ENCODE measurements at regions not wholly inside any gene's neighbourhood (a gene's known extent, or its start where the extent isn't known, plus 50 kb on each side); places are given as distances from the start of the nearest gene placed in this dataset.

GRCh38 chr21:16540966-16541727, 811.4 kb downstream of the USP25 start:
- DNase-seq (ENCODE audit: low read depth) = no peak

- DNase-seq (ENCODE audit: low read depth) = no peak
These were observed 820.3 kb downstream of the USP25 start for GRCh38 chr21:16550118-16550517.

GRCh38 chr21:16550917-16551741, 821.3 kb downstream of the USP25 start:
- no peak for DNase-seq (ENCODE audit: low read depth)

- no peak for DNase-seq (ENCODE audit: low read depth)
These were observed 823.1 kb downstream of the USP25 start for GRCh38 chr21:16552880-16553279.

GRCh38 chr21:16554503-16554902, 824.7 kb downstream of the USP25 start:
- DNase-seq (ENCODE audit: low read depth) = no peak

GRCh38 chr21:16563116-16563515, 833.3 kb downstream of the USP25 start:
- no peak for DNase-seq (ENCODE audit: low read depth)

GRCh38 chr21:16563795-16564194, 834.0 kb downstream of the USP25 start:
- peak; percentile 53 for DNase-seq (ENCODE audit: low read depth)

GRCh38 chr21:16568244-16568643, 838.5 kb downstream of the USP25 start:
- no peak for DNase-seq (ENCODE audit: low read depth)

GRCh38 chr21:16568661-16569060, 838.9 kb downstream of the USP25 start:
- no peak for DNase-seq (ENCODE audit: low read depth)

- DNase-seq (ENCODE audit: low read depth) = peak; percentile 20
These were observed 839.9 kb downstream of the USP25 start for GRCh38 chr21:16569679-16570078.

- DNase-seq (ENCODE audit: low read depth) = peak; percentile 15
These were observed 840.4 kb downstream of the USP25 start for GRCh38 chr21:16570171-16570570.

GRCh38 chr21:16570856-16571255, 841.1 kb downstream of the USP25 start:
- DNase-seq (ENCODE audit: low read depth) = peak; percentile 9

GRCh38 chr21:16571594-16571993, 841.8 kb downstream of the USP25 start:
- DNase-seq (ENCODE audit: low read depth) = peak; percentile 3

- peak; percentile 42 for DNase-seq (ENCODE audit: low read depth)
These were observed 842.2 kb downstream of the USP25 start for GRCh38 chr21:16572032-16572431.

GRCh38 chr21:16573578-16573977, 843.8 kb downstream of the USP25 start:
- DNase-seq (ENCODE audit: low read depth) = peak; percentile 78

- DNase-seq (ENCODE audit: low read depth) = no peak
These were observed 848.2 kb downstream of the USP25 start for GRCh38 chr21:16577975-16578374.

GRCh38 chr21:16578912-16579311, 849.1 kb downstream of the USP25 start:
- DNase-seq (ENCODE audit: low read depth) = no peak

- DNase-seq (ENCODE audit: low read depth) = no peak
These were observed 849.8 kb downstream of the USP25 start for GRCh38 chr21:16579538-16579937.

GRCh38 chr21:16580661-16581060, 850.9 kb downstream of the USP25 start:
- DNase-seq (ENCODE audit: low read depth) = no peak

GRCh38 chr21:16583556-16583955, 853.8 kb downstream of the USP25 start:
- no peak for DNase-seq (ENCODE audit: low read depth)

- DNase-seq (ENCODE audit: low read depth) = no peak
These were observed 855.0 kb downstream of the USP25 start for GRCh38 chr21:16584756-16585155.

GRCh38 chr21:16585896-16586295, 856.1 kb downstream of the USP25 start:
- DNase-seq (ENCODE audit: low read depth) = no peak

GRCh38 chr21:16587141-16587581, 857.4 kb downstream of the USP25 start:
- no peak for DNase-seq (ENCODE audit: low read depth)
